HUES64 (cell line): ENCODE measurements at regions not wholly inside any gene's neighbourhood (a gene's known extent, or its start where the extent isn't known, plus 50 kb on each side); places are given as distances from the start of the nearest gene placed in this dataset.
"Not testable (repeated sequence)": the region's sequence is repeated elsewhere in the genome, so short reads cannot be mapped to it uniquely, and the experiment has no call there.

ENCODE experiments used
- H3K27ac ChIP-seq: 2 replicates; pipeline ENCODE4 v1.7.0; 2013; ENCODE audit warnings: low read depth, low read length, inconsistent platforms
- H3K27me3 ChIP-seq: 2 replicates; pipeline ENCODE4 v1.6.1; 2013; ENCODE audit warnings: mild to moderate bottlenecking, low read length; ENCODE audit not compliant: insufficient read depth
- H3K36me3 ChIP-seq: 2 replicates; pipeline ENCODE4 v1.6.1; 2013; ENCODE audit warnings: mild to moderate bottlenecking, low read length; ENCODE audit not compliant: insufficient read depth
- H3K4me1 ChIP-seq: 2 replicates; pipeline ENCODE4 v1.6.1; 2013; ENCODE audit warnings: mild to moderate bottlenecking, low read length, moderate library complexity; ENCODE audit not compliant: insufficient read depth
- H3K4me3 ChIP-seq: 2 replicates; pipeline ENCODE4 v1.5.1; 2013; ENCODE audit warnings: mild to moderate bottlenecking, low read length, moderate library complexity
- H3K9ac ChIP-seq: 2 replicates; pipeline ENCODE4 v1.6.1; 2013; ENCODE audit warnings: mild to moderate bottlenecking, low read depth, low read length
- H3K9me3 ChIP-seq: 2 replicates; pipeline ENCODE4 v1.6.1; 2013; ENCODE audit warnings: low read depth, low read length; ENCODE audit not compliant: insufficient read depth
- WGBS: fragments of 150-250, 120-280 bp; methylation state at CpG from one replicate; pipeline ENCODE4 v1.1.7; 2013; ENCODE audit warnings: missing lambda C conversion rate; 5-methylcytosine and 5-hydroxymethylcytosine counted together

GRCh38 chr14:44453433-44454171 is 53.5 kb downstream of the FSCB start:
- Histone ChIP-seq H3K27me3 (no peaks in the 10 kb centered on the region), H3K9me3 (peaks cover 10% of the 10 kb centered on the region; the same call in 1 of the 2 replicates), H3K4me3 (no peak overlapping the region), H3K36me3 (no peaks in the 10 kb centered on the region), H3K9ac (no peak overlapping the region), H3K4me1 (no peaks in the 10 kb centered on the region), H3K27ac (no peak overlapping the region)
- WGBS, result 96% methylated on average over 4 of the region's 6 CpGs

DNA sequence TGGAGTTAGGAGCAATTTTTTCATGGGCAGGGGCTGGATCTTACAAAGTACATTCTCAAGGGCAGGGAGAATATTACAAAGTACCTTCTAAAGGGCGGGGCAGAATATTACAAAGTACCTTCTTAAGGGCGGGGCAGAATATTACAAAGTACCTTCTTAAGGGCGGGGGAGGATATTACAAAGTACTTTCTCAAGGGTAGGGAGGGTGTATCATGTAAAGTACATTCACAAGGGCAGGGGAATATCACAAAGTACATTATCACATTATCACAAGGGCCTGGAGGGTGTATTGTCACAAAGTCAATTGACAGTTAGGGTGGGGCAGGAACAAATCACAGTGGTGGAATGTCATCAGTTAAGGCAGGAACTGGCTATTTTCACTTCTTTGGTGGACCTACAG is 56.9 kb downstream of the FSCB start:
- H3K27ac ChIP-seq, H3K9ac ChIP-seq, H3K4me1 ChIP-seq, H3K36me3 ChIP-seq, H3K4me3 ChIP-seq, H3K9me3 ChIP-seq, H3K27me3 ChIP-seq: not testable (repeated sequence)
- WGBS, result 100% methylated on average over 1 of the region's 3 CpGs

DNA sequence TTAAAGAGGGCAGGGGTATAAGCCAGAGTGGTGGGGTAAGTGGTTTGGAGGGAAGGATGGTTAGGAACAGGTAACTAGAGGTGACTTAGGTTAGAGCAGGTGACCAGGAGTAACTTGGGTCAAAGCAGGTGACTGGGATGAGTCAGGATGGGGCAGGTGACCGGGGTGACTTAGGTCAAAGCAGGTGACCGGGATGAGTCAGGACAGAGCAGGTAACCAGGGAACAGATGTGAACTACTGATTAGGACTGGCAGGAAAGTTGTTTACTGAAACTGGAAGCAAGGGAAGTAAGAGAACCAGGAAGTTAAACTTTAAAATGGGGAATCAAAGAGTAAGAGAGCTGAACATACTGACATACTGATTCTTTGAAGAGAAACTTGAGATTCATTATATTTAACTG is 57.4 kb downstream of the FSCB start:
- Histone ChIP-seq H3K4me1 (no peaks in the 10 kb centered on the region), H3K4me3 (no peak overlapping the region), H3K9me3 (no peaks in the 10 kb centered on the region), H3K9ac (no peak overlapping the region), H3K27ac (no peak overlapping the region), H3K27me3 (no peaks in the 10 kb centered on the region), H3K36me3 (no peaks in the 10 kb centered on the region)
- WGBS, result 96% methylated on average over 2 of the region's 2 CpGs

DNA sequence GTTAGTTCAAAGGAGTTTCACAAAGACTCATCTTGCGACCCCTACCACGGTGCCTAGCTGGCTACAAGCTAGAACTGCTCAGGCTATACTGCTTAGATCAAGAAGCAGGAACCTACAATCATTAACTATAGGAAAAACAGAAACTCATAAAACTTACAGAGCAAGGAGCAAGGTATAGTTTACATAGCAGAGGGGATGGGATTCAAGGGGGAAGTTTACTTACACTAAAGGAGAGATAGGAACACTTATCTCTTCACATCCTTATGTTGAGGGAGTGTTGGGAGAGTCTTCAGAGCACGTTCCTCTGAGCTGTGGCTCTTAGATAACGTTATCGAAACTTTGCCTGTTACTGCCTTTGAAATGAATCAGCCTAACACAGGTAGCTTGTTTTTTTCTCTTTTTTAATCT is 58.1 kb downstream of the FSCB start:
- Histone ChIP-seq H3K4me3 (no peak overlapping the region), H3K27me3 (no peaks in the 10 kb centered on the region), H3K9ac (no peak overlapping the region), H3K9me3 (no peaks in the 10 kb centered on the region), H3K36me3 (no peaks in the 10 kb centered on the region), H3K4me1 (no peaks in the 10 kb centered on the region), H3K27ac (no peak overlapping the region)
- WGBS, result 91% methylated on average over 5 of the region's 5 CpGs

DNA sequence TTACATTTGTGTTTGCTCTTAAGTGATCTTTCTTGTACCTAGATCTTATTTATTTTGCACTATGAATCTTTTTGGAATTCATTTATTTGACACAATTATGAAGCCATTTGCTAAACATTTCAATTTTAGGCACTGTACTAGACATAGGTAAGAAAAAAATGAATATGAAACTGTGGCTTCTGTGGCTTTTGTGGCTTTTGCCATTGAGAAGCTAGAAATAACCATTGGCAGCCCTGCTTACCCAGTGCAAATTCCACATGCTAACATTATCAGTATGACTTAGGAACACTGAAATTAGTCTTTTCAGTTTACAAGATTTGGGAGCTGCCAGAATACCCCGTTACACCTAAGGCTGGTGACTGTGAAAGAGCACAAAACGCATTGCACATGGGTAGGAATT is 60.1 kb downstream of the FSCB start:
- Histone ChIP-seq H3K27ac (no peak overlapping the region), H3K4me3 (no peak overlapping the region), H3K4me1 (no peaks in the 10 kb centered on the region), H3K36me3 (no peaks in the 10 kb centered on the region), H3K9me3 (no peaks in the 10 kb centered on the region), H3K27me3 (no peaks in the 10 kb centered on the region), H3K9ac (no peak overlapping the region)
- WGBS, result 84% methylated on average over 2 of the region's 2 CpGs

DNA sequence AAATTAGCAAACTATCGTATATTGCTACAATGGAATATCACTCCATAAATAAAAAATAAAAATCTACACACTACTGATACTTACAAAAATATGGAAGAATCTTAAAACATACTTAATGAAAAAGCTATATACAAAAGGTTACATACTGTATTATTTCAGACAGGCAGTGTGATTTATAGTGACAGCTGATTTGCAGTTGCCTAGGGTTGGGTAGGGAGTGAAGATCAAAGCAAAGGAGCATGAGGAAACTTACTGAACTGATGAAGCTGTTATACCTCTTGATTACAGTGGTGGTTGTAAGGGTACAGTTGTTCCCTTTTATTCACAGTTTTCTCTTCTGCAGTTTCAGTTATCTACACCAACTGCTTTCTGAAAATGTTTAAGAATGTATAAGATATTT is 62.6 kb downstream of the FSCB start:
- H3K36me3 ChIP-seq, result no peaks in the 10 kb centered on the region
- no peak overlapping the region for H3K27ac ChIP-seq
- H3K9ac ChIP-seq, result no peak overlapping the region
- 100% methylated on average over 1 of the region's 1 CpG for WGBS
- no peak overlapping the region for H3K4me3 ChIP-seq
- H3K4me1 ChIP-seq, result no peaks in the 10 kb centered on the region
- H3K9me3 ChIP-seq, result no peaks in the 10 kb centered on the region
- no peaks in the 10 kb centered on the region for H3K27me3 ChIP-seq

DNA sequence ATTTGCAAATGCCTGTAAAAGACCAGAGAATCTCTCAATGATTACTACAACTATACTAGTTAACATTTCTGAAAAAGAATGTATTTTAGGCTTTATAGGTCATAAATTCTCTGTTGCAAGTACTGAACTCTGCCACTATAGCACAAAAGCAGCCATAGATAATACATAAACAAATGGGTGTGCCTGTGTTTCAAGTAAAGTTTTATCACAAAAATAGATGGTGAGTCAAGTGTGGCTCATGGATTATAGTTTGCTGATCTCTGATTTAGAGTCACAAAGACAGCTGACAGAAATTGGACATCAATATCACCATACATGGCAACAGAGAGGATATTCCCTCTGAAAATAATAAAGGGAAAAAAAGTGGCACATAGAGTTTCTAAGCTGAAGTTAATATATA is 68.1 kb downstream of the FSCB start:
- Histone ChIP-seq H3K27me3 (no peaks in the 10 kb centered on the region), H3K9ac (no peak overlapping the region), H3K27ac (no peak overlapping the region), H3K4me3 (no peak overlapping the region), H3K36me3 (no peaks in the 10 kb centered on the region), H3K9me3 (no peaks in the 10 kb centered on the region), H3K4me1 (no peaks in the 10 kb centered on the region)

DNA sequence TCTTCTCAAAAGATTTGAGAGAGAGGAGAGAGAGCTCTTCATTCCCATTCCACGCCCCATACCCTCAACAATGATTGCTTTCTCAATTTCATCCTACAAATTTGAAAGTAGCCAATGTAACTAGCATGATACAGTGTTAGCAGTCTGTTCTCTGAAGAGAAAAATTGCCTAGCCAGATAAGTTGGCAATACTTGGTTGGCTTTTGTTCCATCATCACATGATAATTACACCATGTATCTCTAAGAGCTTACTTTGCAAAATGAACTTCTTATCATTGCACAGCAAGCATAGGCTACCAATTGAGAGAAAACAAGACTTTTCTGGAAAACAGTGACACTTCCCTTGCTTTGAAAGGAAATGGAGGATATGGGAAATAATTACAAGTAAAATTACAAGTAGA is 68.9 kb downstream of the FSCB start:
- no peaks in the 10 kb centered on the region for H3K27me3 ChIP-seq
- H3K9ac ChIP-seq, result no peak overlapping the region
- no peak overlapping the region for H3K27ac ChIP-seq
- H3K36me3 ChIP-seq, result no peaks in the 10 kb centered on the region
- no peaks in the 10 kb centered on the region for H3K4me1 ChIP-seq
- H3K9me3 ChIP-seq, result no peaks in the 10 kb centered on the region
- whole genome bisulfite sequencing, result 80% methylated on average over 1 of the region's 1 CpG
- no peak overlapping the region for H3K4me3 ChIP-seq

- Histone ChIP-seq H3K27ac (no peak overlapping the region), H3K9me3 (no peaks in the 10 kb centered on the region), H3K9ac (no peak overlapping the region), H3K4me1 (no peaks in the 10 kb centered on the region), H3K36me3 (no peaks in the 10 kb centered on the region), H3K27me3 (no peaks in the 10 kb centered on the region), H3K4me3 (no peak overlapping the region)
Observed at GRCh38 chr14:44436458-44436857, 70.6 kb downstream of the FSCB start.

DNA sequence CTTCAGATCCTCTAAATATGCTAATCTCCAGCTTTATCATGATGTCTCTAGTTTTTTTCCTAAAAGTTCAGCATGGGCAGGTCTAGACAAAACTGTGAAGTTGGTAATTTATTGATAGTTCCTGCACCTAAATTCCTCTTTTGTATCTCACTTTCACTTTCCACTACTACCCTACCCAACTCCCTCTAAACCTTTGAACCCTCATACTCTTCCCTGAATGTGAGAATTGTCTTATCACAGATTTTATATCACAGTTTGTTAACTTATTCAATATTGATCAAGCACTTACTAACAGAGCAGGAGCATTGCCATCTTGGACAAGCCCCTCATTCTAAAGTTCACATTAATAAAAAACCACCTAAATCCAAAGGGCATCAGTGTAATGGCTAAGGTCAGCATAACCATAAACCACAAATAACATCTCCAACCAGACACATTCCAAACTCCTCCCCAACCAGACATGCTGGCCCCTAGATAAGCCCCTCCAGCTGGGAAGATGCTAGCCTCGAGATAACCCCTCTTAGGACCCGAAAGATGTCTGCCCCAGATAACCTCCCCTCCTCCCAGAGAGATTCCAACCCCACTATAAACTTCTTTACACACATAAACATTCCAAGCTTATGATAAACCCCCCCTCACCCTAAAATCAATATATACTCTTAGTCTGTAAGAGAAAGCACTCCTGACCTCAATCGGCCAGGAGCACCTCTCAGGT is 78.7 kb downstream of the FSCB start:
- Histone ChIP-seq H3K9ac (no peak overlapping the region), H3K9me3 (no peaks in the 10 kb centered on the region), H3K27ac (no peak overlapping the region), H3K27me3 (no peaks in the 10 kb centered on the region), H3K36me3 (no peaks in the 10 kb centered on the region), H3K4me1 (no peaks in the 10 kb centered on the region), H3K4me3 (no peak overlapping the region)
- 96% methylated on average over 3 of the region's 3 CpGs for WGBS

DNA sequence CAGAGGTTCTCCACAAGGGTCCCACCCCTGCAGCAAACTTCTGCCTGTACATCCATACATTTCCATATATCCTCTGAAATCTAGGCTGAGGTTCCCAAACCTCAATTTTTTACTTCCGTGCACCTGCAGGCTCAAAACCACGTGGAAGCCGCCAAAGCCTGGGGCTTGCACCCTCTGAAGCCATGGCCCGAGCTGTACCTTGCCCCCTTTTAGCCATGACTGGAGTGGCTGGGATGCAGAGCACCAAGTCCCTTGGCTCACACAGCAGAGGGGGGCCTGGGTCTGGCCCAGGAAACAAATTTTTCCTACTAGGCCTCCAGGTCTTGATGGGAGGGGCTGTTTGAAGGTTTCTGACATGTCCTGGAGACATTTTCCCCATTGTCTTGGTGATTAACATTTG is 84.4 kb downstream of the FSCB start:
- 94% methylated on average over 4 of the region's 4 CpGs for WGBS
- H3K9me3 ChIP-seq, result no peaks in the 10 kb centered on the region
- no peaks in the 10 kb centered on the region for H3K27me3 ChIP-seq
- no peak overlapping the region for H3K4me3 ChIP-seq
- no peaks in the 10 kb centered on the region for H3K36me3 ChIP-seq
- H3K9ac ChIP-seq, result no peak overlapping the region
- H3K4me1 ChIP-seq, result no peaks in the 10 kb centered on the region
- no peak overlapping the region for H3K27ac ChIP-seq
